DMS 273 (cell line): ENCODE measurements at regions not wholly inside any gene's neighbourhood (a gene's known extent, or its start where the extent isn't known, plus 50 kb on each side); places are given as distances from the start of the nearest gene placed in this dataset.

ENCODE experiments used
- DNase-seq: peaks from one replicate; lab custom pipeline; 2025; ENCODE audit not compliant: unreplicated experiment; lab: John Stamatoyannopoulos, UW

GRCh38 chr14:54207075-54207474 is 189.7 kb upstream of the CDKN3 start:
- DNase-seq, result no peak

DNA sequence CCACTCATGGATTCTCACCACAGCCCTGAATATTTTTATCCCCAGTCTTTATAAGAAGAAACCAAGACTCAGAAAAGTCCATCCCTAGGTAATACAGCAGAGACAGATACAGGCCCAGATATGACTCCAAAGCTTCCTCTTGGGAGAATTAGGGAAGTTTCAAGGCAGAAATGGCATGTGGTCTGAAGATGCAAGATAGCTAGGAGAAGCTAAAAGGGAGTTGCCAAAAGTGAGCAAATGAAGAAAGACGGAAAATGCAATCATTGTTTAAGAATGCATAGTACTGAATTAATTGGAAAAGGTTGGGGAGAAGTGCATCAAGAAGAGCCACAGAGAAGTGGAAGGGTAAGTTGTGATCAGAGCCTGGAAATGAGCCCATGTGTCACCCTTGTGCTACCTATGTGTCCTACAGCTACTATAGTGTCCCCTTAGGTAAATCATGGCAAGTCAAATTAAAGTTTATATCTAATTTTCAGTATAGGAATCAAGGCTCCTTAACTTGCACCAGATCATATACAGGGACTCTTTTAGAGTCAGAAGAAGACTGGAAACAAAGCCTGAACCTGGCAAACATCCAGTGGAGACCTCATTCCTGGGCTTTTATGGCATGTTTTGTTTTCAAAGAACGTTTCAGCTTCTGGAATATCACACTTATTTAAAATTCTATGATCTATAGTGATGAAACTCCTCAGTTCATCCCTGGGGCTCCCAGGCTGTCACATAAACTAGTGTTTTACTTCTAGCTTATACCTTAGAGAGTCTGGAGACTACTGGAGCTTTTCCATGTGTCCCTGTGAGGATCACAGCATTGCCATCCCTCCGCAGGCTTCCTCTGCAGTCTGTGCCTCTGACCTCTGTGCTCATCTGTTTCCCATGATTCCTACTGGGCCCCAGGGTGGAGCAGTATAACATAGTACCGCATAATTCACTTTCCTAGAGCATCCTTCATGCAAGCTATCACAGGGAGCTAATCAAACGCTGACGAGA is 189.0 kb upstream of the CDKN3 start:
- no peak for DNase-seq

DNA sequence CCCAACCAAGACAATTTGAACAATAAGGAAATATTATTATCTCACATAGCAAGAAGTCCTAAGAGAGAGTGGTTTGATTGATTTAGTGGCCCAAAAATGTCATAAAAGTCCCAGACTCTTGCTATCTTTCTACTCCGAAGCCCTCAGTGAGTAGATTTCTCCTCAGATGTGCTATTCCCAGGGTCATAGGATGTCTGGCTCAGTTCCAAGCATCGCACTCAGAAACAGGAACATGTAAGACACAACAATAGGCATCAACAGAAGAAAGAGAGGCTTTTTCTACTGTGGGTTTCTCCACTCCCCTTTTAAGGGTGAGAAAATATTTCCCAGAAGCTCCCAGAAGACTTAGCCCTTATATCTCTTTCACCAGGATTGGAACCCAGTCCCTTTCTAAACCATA is 188.1 kb upstream of the CDKN3 start:
- DNase-seq, result no peak

DNA sequence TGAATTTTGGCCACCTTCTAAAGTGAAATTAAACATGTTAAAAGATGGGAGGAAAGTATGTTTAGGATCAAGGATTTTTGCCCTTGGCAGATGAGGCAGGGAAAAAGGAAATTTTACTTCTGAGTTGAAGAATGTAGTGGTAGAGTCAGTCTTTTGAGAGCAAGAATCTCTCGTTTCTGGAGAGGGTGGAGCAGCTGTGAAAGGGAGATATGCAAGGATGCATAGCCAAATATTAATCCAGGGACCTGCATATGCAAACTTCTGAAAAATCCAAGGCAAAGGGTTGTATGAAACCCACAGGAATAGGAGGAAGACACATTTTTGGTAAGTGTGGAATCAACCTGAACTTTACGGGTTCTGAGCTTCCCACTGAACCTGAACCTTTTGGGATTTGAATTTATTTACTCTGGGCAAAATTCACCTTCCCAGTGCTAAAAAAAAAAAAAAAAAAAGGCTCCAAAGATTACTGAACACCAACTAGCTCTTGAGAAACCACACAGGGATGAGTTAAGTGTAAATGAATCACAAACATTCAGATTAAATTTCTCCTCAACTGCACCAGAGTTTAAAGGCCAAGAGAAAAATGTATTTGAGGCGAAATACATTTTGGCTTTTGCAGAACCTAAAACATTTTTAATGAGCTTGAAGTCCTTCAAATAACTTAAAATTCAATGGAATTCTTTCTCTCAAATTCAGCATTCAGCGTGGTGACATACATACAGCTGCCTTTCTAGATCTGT is 187.1 kb upstream of the CDKN3 start:
- DNase-seq, result no peak

DNA sequence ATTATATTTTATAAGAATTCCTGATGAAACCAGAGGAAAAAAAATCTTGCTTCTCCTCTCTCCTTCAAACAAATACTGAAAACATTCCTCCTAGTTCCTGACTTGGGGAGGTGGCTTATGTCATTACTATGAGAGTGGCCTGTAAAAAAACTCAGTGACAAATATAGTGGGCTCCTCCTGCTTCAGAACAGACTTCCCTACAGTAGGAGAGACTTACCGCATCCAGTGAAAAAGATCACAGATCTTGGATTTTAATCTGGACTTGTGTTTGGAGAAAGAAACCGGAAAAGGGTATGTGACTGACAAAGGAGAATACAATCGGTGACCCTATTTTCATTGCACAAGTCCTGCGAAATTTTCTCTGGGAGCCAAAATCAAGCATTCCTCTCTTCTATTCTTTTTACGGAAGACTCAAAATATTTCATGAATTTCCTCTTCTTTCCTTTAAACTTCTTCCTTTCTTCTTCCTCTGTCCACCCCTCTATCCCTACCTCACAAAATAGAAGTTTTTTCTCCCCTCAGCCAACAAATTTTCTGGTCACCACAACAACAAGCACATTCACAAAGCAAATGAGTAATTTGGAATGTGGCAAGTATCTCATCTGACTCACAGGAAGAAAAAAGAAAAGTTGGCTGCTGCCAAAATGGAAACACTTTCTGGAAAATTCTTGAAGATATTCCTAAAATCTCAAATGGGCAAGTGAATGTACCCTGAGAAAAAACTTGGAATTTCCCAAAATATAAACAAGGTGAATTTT is 185.1 kb upstream of the CDKN3 start:
- DNase-seq, result no peak

DNA sequence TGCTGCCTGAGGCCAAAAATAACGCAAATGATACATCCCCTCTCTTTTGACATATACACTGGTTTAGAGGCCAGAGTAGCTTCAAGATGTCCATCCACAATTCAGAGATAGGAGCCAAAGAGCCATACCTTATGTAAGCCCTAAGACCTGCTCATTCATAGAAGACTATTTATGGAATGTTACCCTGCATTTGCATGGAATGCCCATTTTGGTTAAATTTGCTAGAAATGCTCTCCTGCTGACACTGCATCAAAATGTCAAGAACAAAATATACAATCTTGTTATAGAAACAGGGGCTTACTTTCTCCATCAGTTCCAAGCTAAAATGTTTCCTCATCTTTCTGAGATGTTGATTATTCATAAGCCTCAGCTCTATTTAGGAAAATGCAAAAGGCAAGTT is 183.3 kb upstream of the CDKN3 start:
- DNase-seq, result no peak

GRCh38 chr14:54216827-54217226 is 180.0 kb upstream of the CDKN3 start:
- DNase-seq, result no peak

DNA sequence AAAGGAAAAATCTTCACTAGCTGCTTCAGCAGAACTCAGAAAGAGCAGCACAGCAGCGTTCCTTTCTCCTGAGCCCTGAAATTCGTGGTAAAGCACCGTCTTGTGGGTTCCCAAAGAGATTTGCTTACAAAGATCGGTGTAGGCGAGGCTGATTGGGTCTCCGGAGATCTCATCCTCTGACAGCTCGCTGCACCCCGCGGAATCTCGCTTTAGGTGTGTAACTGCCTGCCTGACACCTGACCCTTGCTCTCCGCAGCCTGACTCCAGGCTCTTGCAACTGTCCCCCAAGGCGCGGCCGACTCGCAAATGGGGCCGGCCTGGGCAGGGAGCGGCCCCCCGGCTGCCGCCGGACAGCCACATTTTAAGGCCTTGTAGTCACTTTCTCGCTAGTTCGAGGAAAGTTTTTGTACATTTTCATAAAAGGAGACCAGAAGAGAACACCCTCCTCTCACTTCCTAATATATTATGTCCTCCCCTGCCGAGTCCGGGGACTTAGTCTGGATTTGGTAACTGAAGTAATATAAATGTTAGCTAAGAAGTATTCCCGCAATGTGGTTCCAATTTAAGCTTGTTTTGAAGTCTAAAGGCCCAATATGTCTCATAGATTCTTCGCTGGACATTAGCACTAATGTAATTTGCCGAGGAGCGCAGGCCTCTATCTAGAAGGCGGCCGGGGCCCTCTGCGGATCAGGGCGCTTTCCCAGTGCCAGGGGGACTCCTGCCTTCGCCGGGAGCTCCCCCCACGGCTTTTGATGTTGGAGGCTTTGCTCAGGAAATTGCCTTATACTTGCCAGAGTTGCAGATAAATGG is 177.3 kb upstream of the CDKN3 start:
- DNase-seq, result no peak

GRCh38 chr14:54220071-54220703 is 176.6 kb upstream of the CDKN3 start:
- no peak for DNase-seq

DNA sequence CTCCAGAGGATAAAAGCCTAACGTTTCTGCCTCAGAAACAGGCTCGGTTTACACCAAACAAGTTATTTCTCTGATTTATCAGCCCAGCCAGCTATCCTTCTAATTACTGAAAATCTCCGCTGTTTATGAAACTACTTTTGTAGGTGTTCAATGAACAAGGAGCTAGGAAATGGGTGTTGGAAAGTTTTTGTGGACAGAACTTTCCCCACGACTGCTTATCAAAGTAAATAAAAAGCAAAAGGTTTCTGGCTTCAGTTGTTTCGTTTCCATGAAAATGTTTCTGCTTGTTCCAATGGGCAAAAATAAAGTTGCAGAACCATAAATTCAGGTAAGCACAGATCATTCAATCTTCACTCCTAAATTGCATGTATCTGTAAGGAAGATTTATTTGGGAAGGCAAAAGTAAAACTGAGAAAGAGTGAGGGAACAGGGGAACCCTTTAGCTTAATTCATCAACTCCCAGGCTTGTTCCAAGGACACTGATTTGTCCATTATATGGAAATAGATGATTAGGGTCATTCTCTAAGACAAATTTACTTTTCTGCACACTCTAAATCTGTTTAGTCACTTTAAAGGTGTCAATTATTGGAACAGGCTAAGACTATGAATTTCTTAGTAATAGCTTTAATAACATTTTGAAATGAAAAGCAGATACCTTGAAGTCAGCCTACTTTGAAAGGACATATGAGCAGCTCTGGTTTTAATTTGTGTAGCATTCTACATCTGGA is 175.9 kb upstream of the CDKN3 start:
- no peak for DNase-seq

- no peak for DNase-seq
Observed at GRCh38 chr14:54221432-54221803, 175.4 kb upstream of the CDKN3 start.

DNA sequence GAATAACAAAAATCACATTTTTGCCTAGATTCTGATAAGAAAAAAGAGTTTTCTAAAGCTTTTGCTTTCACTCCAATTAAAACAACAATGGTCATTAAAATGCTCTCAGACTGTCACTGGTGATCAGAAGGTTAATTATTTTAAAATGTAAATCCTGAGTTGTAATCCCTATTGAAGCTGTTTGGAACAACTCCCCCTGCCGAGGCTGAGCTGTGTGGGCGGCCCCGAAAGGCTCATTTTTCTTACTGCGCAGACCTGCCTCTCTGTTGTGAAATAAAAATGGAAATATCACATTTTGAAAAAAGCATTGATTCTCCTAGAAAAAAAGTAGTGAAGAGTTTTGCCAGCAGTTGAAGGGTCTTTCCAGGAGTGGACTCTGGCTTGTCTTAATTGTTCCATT is 174.8 kb upstream of the CDKN3 start:
- DNase-seq, result no peak

DNA sequence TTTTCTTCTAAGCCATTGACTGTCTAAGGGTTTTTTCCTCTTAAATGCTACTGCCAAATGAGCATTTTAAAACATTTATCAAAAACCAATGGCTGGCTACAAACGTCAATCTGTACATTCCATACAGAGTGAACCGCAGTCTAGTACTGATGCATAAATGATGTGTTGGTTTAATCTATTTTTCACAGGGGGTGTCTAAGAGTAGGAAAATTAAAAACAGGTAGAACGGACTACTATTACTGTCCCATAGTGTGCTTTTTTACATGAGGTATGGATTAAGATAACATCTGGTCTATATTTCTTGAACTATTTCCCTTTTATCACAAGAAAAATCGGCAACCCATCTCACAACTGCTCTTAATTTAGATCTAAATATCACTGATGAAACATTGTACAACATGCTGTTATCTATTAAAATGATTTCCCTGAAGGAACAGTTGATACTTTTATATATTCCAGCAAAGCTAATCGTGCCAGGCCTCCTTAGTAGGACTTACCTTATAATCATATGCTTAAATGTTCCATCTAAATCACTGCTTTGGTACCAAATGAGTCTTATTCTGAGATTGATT is 172.9 kb upstream of the CDKN3 start:
- no peak for DNase-seq

DNA sequence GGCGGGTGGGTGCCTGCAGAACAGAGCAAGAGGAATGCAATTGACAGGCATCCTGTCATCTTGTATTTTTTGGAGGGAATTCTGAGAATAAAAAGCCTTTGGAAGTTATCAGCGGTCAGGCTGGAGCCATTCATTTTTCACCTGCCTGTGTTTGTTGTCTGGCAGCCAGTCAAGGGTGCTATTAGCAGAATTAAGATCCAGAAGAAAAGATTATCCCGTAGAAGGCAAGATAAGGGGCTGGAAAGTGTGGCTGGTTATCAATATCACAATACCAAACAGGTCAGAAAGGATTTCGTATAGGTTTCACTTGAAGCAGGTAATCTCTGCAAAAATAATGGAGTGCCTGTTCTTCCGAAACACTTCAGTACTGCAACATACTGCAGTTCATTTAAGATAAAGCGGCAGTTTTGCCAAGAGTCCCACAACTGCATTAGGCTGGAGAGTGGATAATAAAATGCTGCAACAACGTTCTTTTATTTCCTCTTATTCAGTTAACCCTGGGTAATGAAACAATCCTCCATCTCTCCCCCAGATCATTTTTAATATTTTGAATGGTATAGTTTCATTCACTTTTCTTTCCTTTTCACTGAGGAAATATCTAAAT is 171.2 kb upstream of the CDKN3 start:
- no peak for DNase-seq

- no peak for DNase-seq
Observed at GRCh38 chr14:54226103-54226502, 170.7 kb upstream of the CDKN3 start.

GRCh38 chr14:54226558-54226957 is 170.2 kb upstream of the CDKN3 start:
- DNase-seq, result no peak

DNA sequence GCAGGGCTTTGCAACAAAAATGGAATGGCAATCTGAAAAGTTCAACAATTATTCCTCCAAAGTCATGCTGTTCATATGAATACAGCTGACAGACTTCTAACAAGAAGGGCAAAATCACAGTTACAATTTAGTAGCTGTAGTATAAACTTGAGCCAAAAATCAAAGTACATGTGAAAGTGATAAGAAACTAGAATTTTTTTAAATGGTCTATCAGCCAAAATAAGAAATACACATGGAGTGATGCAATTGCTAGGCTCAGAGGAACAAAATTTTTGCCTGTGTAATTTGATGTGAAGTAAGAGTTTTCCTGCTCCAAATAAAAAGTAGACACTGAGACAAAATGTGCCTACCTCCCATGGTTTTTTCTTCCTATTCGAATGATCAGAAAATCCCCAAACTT is 167.7 kb upstream of the CDKN3 start:
- no peak for DNase-seq

DNA sequence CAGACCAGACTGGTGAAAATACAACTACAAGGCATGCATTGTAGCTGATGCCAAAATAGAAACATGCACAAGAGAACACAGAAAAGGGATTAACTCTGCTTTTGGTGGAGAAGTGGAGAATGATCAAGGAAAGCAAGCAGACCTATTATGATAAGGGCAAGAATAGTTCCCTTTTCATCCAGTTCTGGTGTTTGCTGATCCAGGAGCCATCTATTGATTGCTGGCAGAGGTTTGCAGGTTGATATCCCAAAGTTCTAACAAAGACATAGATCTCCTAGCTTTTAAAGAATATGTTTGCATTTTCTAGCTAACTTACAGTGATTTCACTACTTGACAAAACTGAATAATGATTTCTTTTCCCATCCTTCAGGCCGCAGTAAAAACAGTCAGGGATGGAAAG is 166.2 kb upstream of the CDKN3 start:
- no peak for DNase-seq

DNA sequence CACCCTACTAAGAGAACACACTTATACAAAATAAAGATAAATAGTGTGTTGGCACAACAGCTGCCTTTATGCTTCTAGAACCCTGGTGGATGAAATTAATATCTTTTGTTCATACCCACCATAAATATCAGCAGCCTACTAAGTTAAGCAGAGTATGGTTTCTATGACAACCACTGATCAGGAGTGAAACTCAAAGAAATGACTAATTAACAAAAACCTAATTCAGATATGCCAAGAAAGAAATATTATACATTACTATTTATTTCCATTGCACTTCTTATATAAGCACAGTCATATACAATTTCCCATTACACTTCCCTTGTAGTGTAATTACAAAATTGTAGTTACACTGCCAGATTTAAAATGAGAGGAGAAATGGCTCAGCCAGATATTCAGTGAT is 164.1 kb upstream of the CDKN3 start:
- no peak for DNase-seq
